GM18517 (cell line): ENCODE measurements at regions not wholly inside any gene's neighbourhood (a gene's known extent, or its start where the extent isn't known, plus 50 kb on each side); places are given as distances from the start of the nearest gene placed in this dataset.

Experiments used
- ATAC-seq: cut with Tn5 transposase; IDR thresholded peaks from one replicate; pipeline ENCODE4 v1.9.1; 2021; ENCODE audit warnings: mild to moderate bottlenecking, moderate library complexity; ENCODE audit not compliant: unreplicated experiment

DNA sequence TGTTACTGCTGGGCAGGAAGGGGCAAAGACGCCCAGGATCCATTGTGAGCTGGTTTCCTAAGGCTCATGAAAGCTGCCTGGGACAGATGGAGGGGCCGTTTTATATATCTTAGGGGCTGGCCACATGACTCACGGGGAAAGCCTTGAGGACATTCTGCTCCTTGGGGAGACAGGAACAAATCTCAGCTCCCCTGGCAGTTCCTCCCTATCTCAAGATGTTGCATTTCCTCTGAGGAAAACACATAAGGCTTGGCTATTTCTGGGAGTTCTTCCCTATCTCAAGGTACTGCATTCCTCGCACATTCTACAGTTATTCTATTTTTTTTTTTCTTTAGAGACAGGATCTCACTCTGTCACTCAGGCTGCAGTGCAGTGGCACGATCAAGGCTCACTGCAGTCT is 804.6 kb upstream of the TENM3 start:
- no peak for ATAC-seq

DNA sequence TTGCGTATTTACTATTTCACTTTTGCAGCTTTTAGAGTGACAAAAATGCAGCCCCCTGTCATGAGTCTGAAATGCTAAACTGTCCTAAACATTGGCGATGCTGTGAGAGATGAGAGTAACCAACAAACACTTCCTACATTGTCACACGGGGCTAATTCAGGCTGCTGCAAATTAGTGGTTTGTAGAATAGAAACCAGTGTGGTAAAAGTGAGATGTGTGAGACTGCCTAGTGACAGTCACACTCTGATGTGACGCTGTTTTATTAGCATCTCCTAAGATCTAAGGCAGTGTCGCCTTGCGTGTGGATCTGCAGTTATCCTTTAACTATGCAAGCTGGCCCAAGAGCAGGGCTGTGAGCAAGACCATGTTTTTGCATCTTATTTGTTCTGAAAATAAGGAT is 800.2 kb upstream of the TENM3 start:
- ATAC-seq, result no peak

DNA sequence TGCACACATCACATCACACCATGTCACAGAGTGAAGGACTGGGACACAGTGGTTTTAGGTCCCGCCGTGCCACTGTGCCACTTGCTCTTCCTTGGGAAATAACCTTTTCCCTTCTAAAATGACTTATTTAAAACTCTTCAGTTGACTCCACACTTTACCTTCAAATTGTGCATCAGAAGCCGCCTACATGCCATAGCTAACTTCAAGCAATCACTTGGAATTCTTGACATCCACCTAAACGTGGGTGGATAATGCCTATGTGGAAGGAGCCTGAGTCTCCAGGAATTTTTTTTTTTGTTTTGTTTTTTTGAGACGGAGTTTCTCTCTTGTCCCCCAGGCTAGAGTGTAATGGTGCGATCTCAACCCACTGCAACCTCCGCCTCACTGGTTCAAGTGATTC is 777.4 kb upstream of the TENM3 start:
- no peak for ATAC-seq

DNA sequence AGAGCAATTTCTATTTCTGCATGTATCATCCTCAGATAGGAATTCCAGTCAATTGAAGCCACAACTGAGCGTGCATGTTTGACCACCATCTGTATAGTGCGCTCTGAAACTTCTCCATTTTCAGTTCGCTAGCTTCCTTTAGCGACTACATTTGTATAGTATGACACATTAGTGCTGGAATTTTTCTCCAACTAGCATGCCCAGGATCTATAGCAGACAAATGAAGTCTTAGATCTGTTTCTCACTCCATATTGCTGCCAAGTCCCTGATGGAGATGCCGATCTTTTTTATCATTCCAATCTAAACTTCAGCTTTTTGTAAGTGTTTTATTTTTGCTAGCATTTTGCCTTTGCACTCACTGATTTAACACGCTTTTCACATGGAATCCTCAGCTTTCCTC is 774.8 kb upstream of the TENM3 start:
- no peak for ATAC-seq

- no peak for ATAC-seq
Measured at GRCh38 chr4:181470306-181470705, 772.9 kb upstream of the TENM3 start.

DNA sequence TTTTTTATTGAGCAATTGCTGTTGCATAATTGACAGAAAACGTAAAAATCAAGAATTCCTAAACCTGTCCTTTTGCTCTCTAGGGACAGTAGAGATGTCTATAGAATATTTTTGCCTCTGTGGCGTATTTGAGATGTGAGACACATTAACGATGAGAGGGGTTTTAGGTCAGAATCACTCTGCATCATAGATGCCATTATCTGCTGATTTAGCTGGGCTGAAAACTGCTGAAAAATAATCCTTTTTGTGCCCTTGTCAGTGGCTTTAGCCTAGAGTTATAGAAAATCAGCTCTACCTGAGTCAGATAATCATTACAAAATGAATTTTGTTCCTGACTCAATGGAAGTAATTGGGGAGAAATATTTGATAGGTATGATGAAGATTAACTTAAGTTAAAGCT is 767.8 kb upstream of the TENM3 start:
- no peak for ATAC-seq

DNA sequence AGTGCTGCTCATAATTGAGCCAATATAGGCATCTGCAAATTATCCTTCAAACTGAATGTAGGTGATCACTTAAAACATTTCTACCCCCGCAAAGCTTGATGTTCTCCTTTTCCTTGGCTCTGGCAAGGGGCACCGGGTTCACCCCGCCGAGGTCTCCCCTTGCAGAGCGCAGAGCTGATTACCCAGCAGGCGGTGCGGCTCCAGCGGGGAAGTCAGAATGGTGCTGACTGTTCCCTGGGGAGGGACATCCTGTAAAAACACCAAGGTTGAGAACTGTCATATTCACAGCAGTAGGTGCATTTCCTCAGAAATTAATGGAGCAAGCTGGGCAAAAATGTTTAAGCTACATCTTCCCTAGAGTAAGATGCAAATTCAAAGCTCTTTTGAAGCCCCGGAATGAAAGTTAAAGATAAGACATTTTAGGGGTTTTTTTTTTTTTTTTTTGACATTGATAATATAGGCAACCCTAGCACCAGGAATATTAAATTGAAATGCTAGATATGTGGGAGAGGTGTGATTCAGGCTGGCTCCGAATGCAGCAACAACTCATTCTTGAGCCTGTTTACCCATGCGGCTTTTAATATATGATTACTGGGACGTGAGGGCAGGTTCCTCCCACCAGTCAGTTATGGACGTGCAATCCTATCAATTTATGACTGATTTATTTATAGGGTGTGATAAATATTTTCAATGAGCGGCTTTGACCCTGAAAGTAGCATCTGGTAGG is 767.3 kb upstream of the TENM3 start:
- ATAC-seq, result no peak

DNA sequence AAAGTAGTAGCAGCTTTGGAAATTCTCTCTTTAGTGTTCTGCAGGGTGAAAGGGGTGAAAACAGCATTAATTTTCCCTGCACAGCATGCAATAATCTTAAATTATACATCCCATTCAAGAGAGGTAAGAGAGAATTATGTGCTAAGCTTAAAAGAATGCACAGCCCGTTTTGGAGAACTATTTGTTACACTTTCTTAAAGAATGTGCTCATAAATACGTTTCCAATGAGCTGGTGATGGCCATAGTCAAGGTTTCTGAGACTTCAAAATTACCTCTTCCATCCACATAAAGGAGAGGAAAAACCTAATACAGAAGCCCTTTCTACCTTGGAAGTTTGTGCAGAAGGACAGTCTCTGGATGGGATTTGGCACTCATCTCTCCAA is 766.7 kb upstream of the TENM3 start:
- ATAC-seq, result no peak

- no peak for ATAC-seq
Measured at GRCh38 chr4:181477591-181477990, 765.6 kb upstream of the TENM3 start.

DNA sequence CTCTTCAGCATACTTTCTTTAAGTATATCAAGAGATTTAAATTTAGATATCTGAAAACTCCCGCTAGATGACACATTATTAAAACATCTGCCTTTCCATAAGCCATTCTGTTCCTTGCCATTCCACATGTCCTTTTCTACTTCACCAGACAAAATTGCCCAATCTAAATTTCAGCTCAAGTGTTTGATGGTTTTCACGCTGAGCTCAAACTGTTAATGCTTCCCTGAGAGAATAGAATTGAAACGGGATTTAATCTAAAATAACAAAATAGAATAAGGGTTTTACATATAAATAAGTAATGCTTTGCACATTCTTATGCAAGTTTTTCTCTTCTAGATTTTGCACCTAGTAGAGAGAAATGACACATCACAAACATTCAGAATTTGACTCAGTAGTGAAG is 764.5 kb upstream of the TENM3 start:
- no peak for ATAC-seq

- no peak for ATAC-seq
Measured at GRCh38 chr4:181479141-181479540, 764.1 kb upstream of the TENM3 start.

- no peak for ATAC-seq
Measured at GRCh38 chr4:181484396-181484795, 758.8 kb upstream of the TENM3 start.

DNA sequence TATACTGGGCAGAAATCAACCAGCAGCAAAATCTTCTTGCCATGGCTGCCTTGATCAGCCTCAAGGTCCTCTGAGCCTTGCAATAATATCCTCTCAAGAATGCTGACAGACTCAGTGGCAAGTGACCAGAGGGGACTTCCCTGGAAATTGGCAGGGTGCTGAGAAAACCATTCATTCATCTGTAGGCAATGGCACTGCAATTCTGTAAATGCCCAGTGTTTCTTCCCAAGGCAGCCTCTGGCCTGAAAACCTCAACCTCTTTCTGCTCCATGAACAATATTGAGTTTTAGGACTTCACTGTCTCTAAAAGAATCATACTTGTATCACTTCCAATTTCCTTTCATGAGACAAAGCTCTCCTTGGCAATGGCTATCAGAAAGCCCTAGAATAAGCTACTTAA is 754.3 kb upstream of the TENM3 start:
- no peak for ATAC-seq

GRCh38 chr4:181498148-181498547 is 745.1 kb upstream of the TENM3 start:
- ATAC-seq, result no peak

GRCh38 chr4:181502611-181503010 is 740.6 kb upstream of the TENM3 start:
- no peak for ATAC-seq

DNA sequence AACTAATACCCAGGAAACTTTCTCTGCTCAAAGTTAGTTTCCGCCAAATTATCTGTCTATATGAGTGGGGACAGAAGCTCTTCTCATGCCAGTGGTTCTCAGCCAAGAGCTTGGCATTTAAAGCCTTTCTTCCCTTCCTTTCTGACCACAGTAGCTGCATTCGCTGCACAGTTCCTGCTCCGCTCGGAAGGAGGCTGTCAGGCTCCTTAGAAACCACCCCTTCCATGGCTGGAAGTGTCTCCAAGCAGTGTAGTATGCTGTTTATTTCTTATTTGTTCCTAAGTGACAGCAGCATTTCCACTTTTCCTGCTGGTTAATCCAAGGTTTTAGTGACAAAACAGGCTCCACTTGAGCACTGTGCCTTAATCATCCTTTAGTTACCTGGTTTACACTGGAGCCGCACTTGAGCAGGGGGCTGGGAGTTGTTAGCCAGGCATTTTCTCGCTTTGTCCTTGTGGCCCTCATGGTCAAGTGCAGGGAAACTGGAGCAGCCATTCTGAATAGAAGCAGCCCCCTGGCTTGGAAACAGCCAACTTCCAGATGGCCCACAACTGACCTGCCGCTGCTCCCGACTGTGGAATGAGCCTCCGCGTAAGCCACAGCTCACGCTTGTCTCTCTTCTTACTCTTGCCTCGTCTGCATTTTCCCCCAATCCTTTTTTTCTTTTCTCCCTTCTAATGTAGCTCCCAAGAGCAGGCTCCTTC is 739.4 kb upstream of the TENM3 start:
- no peak for ATAC-seq

DNA sequence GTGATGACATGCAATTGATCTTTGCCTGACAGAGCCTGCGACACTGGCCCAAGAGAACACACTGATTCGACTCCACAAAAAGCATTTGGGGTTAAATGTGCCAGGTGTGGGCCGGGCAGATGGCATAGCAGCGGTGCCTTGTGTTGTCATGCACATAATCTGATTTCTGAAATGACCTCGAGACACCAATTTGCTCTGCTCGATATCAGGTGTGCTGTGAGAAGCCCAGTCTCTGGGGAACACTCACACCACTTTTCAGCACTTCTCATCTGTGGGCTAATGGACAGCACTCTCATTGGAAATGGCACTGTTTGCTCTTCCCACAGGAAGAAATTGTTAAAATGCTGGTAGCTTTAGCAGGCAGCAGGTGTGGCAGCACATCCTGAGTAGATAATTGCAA is 738.3 kb upstream of the TENM3 start:
- ATAC-seq, result no peak

DNA sequence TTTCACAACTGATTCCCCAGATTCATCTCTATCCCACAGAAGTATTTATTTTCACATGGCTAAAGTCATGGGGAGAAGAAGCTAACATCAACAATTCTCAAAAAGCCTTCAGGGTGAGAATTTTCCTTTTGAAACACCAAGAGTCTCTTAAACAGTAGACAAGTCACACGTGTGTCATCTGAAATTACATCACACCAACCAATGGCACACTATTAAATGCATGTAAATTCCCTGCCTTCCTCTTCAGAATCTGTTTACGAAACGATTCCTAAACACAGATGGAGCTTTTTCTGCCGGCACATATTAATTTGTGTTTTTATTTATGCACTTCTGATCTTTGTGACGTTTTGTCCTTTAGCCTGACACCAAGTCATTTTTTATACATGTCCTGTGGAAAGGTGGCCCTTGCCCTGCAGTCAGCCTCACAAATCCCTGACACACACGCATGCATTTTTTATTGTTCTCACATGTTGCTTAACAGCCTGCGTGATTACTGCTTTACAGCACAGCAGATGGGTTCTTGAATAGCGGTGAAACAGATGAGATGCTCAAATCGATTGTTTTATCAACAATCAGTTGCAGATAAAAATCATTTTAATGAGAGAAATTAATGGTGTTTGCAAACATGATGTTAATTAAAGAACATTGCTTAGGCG is 735.9 kb upstream of the TENM3 start:
- no peak for ATAC-seq

DNA sequence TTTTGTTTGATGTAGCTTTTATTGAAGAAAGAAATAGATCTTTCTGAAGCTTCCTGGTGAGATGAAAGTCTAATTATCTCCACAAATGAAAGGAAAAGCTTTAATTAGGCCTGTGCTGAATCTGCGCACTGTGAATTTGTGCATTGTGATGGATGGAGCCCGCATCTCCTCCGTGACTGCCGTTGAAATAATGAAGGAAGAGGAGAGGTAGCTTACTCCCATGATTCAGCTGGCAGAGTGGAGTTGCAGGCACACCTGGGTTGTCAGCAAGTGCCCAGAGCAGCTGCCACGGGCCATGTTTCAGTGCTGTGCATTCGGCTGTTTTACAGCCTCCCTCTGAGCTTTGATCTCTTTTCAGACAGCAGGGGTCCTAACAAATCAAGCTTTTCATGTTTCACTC is 735.3 kb upstream of the TENM3 start:
- no peak for ATAC-seq

DNA sequence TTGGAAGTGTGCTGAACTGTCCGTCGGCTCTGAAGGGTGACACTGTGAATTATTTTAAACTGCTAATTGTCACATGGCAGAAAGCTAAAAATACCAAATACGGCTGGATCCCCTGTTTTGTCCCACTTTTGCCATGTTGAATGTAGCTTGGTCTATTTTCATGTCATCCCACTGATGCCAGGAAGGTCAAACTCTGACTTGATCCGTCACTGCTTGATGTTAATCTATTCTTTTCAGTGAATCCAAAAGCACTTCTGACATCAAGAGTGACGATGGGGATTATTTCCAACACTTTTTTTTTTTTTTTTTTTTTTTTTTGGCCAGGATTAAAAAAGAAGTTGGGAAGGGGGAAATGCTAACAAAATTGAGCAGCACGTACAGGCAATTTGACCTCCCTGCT is 734.6 kb upstream of the TENM3 start:
- ATAC-seq, result no peak

DNA sequence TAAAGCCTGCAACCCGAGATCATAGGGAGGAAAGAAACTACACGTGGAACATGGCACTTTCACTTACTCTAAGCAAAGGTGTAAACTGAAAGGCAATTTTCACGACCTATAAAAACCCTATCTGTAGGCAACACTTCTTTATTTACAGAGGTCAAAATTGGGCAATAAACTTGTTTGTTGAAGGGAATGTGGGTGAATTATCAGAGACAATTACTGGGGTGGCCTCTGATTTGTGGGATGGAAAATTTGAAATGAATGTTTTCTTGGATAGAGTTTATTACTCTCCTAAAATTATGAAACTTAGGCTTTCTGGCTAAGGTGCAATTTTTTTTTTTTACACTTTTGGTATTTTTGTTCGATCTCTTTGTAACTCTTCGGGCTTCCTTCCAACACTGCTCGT is 734.1 kb upstream of the TENM3 start:
- no peak for ATAC-seq

DNA sequence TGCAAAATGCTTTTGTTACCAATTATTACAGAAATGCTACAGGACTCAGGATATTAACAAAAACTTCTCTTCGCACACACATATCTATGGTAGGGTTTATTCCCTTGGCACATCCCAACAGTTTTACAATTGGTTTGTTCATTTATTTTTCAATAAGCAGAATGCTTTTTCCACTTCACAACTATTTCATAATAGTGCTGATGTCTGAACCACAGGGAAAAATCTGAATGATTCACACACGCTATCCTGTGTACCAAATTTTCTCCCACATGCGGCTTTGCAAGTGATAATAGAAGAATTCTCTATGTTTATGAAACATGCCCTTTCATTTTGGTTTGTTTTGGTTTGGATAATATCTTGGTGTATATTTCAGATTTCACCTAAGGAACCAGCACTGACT is 725.7 kb upstream of the TENM3 start:
- no peak for ATAC-seq
